GM21717 (cell line): ENCODE measurements at regions not wholly inside any gene's neighbourhood (a gene's known extent, or its start where the extent isn't known, plus 50 kb on each side); places are given as distances from the start of the nearest gene placed in this dataset.

Source experiments
- ATAC-seq: cut with Tn5 transposase; IDR thresholded peaks from one replicate; pipeline ENCODE4 v1.9.1; 2021; ENCODE audit warnings: mild to moderate bottlenecking, moderate library complexity; ENCODE audit not compliant: unreplicated experiment

GRCh38 chr6:134472046-134472445 lies 154.1 kb upstream of the SGK1 start:
- ATAC-seq, result no peak

- ATAC-seq, result no peak
These were observed 152.6 kb upstream of the SGK1 start for GRCh38 chr6:134470457-134470975.

GRCh38 chr6:134469702-134470456 lies 152.0 kb upstream of the SGK1 start:
- ATAC-seq, result no peak

GRCh38 chr6:134468633-134469032 lies 150.7 kb upstream of the SGK1 start:
- ATAC-seq, result no peak

- ATAC-seq, result no peak
These were observed 149.7 kb upstream of the SGK1 start for GRCh38 chr6:134467620-134468019.

GRCh38 chr6:134466771-134467525 lies 149.0 kb upstream of the SGK1 start:
- ATAC-seq, result no peak

- ATAC-seq, result no peak
These were observed 146.9 kb upstream of the SGK1 start for GRCh38 chr6:134464690-134465411.

GRCh38 chr6:134458857-134459657 lies 141.1 kb upstream of the SGK1 start:
- ATAC-seq, result no peak

- no peak for ATAC-seq
These were observed 140.0 kb upstream of the SGK1 start for GRCh38 chr6:134457941-134458340.

GRCh38 chr6:134456226-134456625 lies 138.3 kb upstream of the SGK1 start:
- no peak for ATAC-seq

GRCh38 chr6:134455319-134455718 lies 137.4 kb upstream of the SGK1 start:
- ATAC-seq, result no peak

- ATAC-seq, result no peak
These were observed 136.9 kb upstream of the SGK1 start for GRCh38 chr6:134454794-134455193.

- no peak for ATAC-seq
These were observed 136.0 kb upstream of the SGK1 start for GRCh38 chr6:134453792-134454510.

GRCh38 chr6:134452906-134453305 lies 135.0 kb upstream of the SGK1 start:
- ATAC-seq, result no peak

GRCh38 chr6:134451529-134451928 lies 133.6 kb upstream of the SGK1 start:
- ATAC-seq, result no peak

GRCh38 chr6:134449781-134450180 lies 131.9 kb upstream of the SGK1 start:
- ATAC-seq, result no peak

GRCh38 chr6:134449004-134449403 lies 131.1 kb upstream of the SGK1 start:
- no peak for ATAC-seq

- no peak for ATAC-seq
These were observed 130.0 kb upstream of the SGK1 start for GRCh38 chr6:134447883-134448387.

- ATAC-seq, result no peak
These were observed 129.5 kb upstream of the SGK1 start for GRCh38 chr6:134447423-134447822.

GRCh38 chr6:134446896-134447295 lies 129.0 kb upstream of the SGK1 start:
- ATAC-seq, result no peak
